Mucosa of stomach (tissue), 1 donor: ENCODE measurements at regions not wholly inside any gene's neighbourhood (a gene's known extent, or its start where the extent isn't known, plus 50 kb on each side); places are given as distances from the start of the nearest gene placed in this dataset.

Experiments used
- H3K27me3 ChIP-seq: one replicate; pipeline ENCODE4 v1.7.0; 2013; ENCODE audit warnings: mild to moderate bottlenecking, low read length; ENCODE audit not compliant: control insufficient read depth, insufficient read depth
- H3K36me3 ChIP-seq: one replicate; pipeline ENCODE4 v1.7.0; 2013; ENCODE audit warnings: low read length; ENCODE audit not compliant: control insufficient read depth, insufficient read depth
- H3K4me1 ChIP-seq: one replicate; pipeline ENCODE4 v1.7.0; 2013; ENCODE audit warnings: mild to moderate bottlenecking, low read length; ENCODE audit not compliant: control insufficient read depth, insufficient read depth
- H3K4me3 ChIP-seq: one replicate; pipeline ENCODE4 v1.7.0; 2013; ENCODE audit warnings: low read length
- H3K9ac ChIP-seq: one replicate; pipeline ENCODE4 v1.7.0; 2013; ENCODE audit warnings: mild to moderate bottlenecking, low read length, moderate library complexity
- H3K9me3 ChIP-seq: one replicate; pipeline ENCODE4 v1.7.0; 2013; ENCODE audit warnings: mild to moderate bottlenecking, low read length, moderate library complexity; ENCODE audit not compliant: control insufficient read depth
- donor health status: Pancreatic carcinoma.

DNA sequence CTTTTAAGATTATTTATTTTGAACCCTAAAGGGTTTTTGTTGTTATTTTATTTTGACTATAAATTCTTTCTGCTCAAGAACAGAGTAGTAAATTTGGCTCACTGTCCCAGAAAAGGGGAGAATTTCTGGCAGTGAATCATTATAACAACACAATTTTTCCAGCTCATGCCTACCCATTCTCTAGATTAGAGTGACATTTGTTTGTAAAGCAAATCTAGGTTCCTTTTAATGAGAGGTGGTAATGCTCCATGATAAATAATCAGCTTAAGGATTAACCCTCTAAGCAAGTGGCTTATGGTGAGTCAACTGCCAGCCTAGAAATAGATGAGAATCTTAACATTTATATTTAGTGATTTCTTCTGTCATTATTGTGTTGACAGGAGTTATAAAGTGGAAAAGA lies 409.2 kb downstream of the NFIB start:
- no peak overlapping the region for H3K9ac ChIP-seq
- H3K9me3 ChIP-seq: no peaks in the 10 kb centered on the region
- H3K27me3 ChIP-seq: no peaks in the 10 kb centered on the region
- no peaks in the 10 kb centered on the region for H3K36me3 ChIP-seq
- no peaks in the 10 kb centered on the region for H3K4me1 ChIP-seq
- H3K4me3 ChIP-seq: no peak overlapping the region

DNA sequence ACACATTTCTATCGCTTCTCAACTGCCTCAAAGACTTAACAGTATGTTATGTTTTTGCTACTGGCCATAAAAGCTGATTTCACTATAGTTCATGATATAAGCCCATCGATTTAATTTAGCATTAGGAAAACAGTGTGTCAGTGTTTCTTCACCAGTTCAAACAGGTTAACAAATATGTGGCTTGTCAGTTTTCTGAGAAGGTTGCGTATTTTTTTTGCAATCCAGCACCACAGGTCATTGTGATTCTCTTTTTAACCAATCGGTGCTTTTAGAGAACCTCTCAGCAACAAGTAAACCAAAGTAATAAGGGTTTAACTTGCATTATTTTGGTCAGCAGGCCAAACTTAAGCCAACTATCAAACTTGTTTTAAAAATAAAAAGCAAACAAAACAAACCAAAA lies 409.6 kb downstream of the NFIB start:
- no peak overlapping the region for H3K9ac ChIP-seq
- H3K4me1 ChIP-seq: no peaks in the 10 kb centered on the region
- no peaks in the 10 kb centered on the region for H3K36me3 ChIP-seq
- H3K27me3 ChIP-seq: no peaks in the 10 kb centered on the region
- H3K9me3 ChIP-seq: no peaks in the 10 kb centered on the region
- no peak overlapping the region for H3K4me3 ChIP-seq

DNA sequence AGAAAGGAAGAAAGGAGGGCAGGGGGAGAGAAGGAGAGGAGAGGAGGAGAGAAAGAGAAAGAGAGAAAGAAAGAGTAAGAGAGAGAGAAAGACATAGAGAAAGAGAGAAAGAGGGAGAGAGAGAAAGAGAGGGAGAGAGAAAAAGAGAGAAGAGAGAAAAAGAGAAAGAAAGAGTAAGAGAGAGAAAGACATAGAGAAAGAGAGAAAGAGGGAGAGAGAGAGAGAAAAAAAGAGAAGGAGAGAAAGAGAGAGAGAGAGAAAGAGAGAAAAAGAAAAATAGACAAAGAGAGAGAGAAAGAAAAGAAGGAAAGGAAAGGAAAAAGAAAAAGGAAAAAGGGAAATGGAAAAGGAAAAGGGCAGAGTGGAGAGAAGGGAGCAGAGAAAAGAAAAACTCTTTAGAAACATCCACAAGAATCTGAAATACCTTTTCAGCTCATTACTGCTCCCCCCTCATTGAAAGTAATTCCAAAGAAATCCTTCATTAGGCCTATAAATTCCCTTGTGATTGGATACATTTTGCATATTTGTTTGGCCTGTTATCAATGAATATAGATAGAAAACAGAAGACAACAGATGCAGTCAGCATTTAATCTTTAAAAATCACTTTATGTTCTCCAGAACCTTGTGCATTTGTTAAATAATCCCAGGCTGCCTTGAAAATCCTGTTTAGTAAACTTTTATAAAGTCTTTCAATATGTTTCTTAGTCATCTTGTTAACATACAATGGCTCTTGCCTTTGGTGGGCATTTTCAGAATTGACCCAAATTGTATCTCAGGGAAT lies 411.5 kb downstream of the NFIB start:
- no peaks in the 10 kb centered on the region for H3K36me3 ChIP-seq
- no peak overlapping the region for H3K4me3 ChIP-seq
- H3K27me3 ChIP-seq: no peaks in the 10 kb centered on the region
- H3K4me1 ChIP-seq: no peaks in the 10 kb centered on the region
- no peak overlapping the region for H3K9ac ChIP-seq
- no peaks in the 10 kb centered on the region for H3K9me3 ChIP-seq

DNA sequence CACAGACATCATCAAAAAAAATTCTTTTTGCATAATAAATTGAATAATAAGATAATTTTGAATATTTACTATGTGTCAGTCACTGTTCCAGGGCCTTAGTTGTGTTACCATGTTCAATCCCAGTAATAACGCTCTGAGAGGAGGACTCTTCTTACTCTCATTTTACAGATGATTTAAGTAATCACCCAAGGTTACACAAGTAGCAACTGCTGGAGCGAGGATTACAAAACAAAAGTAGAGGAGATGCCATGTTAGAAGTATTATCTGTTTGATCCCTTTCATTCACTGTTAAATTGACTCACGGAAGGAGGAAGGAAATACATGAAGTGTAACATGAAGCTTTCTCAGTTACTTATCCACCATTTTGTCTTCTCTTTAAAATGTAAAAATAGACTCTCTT lies 412.8 kb downstream of the NFIB start:
- no peaks in the 10 kb centered on the region for H3K9me3 ChIP-seq
- H3K4me1 ChIP-seq: no peaks in the 10 kb centered on the region
- H3K4me3 ChIP-seq: no peak overlapping the region
- H3K27me3 ChIP-seq: no peaks in the 10 kb centered on the region
- no peak overlapping the region for H3K9ac ChIP-seq
- no peaks in the 10 kb centered on the region for H3K36me3 ChIP-seq

DNA sequence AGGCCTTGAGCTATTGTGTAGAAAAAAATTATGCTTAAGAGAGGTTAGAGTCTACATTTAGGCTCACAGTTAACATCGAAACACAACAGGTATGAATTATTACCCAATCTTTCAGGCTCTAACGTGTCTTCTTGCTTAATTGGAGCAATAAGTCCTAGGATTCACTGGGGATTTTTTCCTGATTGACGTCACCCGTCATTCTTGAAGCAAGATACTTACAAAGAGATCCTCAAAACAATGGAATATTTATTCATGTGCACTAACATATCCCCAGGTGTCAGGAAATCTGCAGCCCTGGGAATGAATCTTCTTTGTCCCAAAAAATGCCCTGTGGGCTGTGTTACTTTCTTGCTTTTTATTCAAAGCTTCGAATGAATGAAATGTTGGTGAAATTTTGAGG lies 413.5 kb downstream of the NFIB start:
- Histone ChIP-seq H3K27me3 (no peaks in the 10 kb centered on the region), H3K36me3 (no peaks in the 10 kb centered on the region), H3K4me1 (no peaks in the 10 kb centered on the region), H3K4me3 (no peak overlapping the region), H3K9ac (no peak overlapping the region), H3K9me3 (no peaks in the 10 kb centered on the region)

DNA sequence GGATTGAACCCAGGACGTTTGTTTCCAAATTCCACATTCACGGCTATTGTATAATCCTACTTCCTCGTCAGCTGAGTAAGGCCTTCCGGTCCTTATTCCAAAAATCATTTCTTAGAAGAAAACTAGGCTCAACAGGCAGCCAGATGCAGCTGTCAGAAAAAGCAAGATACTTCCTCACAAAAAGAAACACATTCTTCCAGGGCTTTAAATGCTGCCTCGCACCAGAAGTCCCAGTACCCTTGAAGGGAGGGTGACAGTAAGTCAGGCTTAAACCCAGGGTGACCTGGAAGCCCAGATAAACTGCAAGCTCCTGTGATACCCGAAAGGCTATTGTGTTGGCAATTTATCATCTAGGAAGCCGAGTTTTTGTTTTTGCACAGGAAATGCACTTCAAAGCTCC lies 414.0 kb downstream of the NFIB start:
- Histone ChIP-seq H3K9me3 (no peaks in the 10 kb centered on the region), H3K27me3 (no peaks in the 10 kb centered on the region), H3K4me3 (no peak overlapping the region), H3K4me1 (no peaks in the 10 kb centered on the region), H3K9ac (no peak overlapping the region), H3K36me3 (no peaks in the 10 kb centered on the region)

DNA sequence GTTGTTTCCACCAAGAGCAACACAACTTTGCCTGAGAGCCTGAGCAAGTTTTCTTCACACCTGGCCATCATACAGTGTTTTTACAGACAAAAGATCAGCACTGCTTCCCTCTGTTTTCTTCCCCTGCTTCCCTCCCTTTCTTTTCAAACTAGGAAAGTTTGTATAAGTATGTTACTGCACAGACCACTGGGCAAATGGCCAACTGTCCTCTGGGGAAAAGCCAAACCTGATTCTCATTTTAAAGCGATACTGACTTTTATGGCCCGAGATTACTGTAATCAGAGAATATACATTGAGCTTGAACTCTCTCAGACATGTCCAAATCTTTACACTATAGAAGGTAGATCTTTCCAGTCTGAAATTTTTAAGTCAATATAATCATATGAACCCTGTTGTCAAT lies 415.0 kb downstream of the NFIB start:
- H3K4me3 ChIP-seq: no peak overlapping the region
- no peaks in the 10 kb centered on the region for H3K36me3 ChIP-seq
- no peaks in the 10 kb centered on the region for H3K27me3 ChIP-seq
- H3K4me1 ChIP-seq: no peaks in the 10 kb centered on the region
- no peaks in the 10 kb centered on the region for H3K9me3 ChIP-seq
- no peak overlapping the region for H3K9ac ChIP-seq

DNA sequence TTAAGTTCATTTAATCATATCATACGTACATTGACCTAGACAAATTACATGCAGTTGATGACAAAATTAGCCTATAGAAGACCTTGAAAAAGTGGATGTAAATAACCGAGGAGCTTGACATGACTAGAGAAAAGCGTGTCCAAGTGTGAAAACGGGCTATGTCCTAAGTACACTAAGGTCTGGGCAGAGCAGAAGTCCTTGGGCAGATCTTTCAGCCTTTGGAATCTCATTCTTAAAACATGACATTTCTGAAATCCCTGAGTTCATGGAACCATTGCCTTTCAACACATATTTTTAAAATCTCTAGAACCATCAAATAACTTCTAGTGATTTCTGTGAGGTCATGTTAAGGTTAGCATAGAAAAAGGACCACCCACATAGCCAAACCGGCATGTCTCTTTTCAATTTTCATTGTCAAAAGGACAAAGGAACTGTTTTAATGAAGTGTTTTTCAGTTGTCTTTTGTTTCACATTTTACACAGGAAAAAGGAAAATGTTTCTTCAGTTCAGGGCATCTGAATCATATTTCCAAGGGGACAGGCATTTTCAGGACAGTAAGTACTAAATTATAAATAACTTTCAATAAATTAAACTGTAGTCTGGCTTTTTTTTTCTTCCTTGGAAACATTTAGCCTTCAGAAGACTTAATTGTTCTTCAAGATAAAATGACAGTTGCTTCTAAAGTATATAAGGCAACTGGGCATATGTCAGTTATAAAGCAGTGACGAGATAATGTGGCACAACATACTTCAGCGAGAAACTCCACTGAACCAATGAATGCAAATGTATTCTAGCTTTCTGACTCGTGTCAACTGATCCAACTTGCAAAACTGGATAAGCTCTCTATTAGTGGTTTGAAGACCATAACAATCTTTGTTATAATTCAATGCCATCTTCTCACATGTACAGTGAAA lies 416.8 kb downstream of the NFIB start:
- Histone ChIP-seq H3K4me1 (no peaks in the 10 kb centered on the region), H3K36me3 (no peaks in the 10 kb centered on the region), H3K9ac (no peak overlapping the region), H3K27me3 (no peaks in the 10 kb centered on the region), H3K9me3 (no peaks in the 10 kb centered on the region), H3K4me3 (no peak overlapping the region)

DNA sequence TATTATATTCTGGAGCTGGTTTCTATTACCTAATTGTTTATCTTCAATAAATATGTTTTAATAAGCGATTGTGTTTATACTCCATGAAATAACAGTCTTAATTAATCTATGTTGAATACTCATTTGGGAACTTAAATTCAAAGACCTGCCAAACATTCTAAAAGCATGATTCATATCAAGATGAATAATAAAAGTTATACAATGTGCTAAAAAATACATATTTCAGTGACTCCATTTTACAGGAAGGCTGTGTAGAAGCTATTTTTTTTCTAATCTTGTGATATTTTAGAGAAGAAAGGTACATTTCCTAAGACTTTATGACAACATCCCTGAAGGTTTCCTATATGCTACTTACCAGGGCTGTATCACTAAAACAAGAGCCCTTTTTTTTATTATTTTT lies 417.9 kb downstream of the NFIB start:
- Histone ChIP-seq H3K9me3 (no peaks in the 10 kb centered on the region), H3K4me1 (no peaks in the 10 kb centered on the region), H3K27me3 (no peaks in the 10 kb centered on the region), H3K36me3 (no peaks in the 10 kb centered on the region), H3K9ac (no peak overlapping the region), H3K4me3 (no peak overlapping the region)

DNA sequence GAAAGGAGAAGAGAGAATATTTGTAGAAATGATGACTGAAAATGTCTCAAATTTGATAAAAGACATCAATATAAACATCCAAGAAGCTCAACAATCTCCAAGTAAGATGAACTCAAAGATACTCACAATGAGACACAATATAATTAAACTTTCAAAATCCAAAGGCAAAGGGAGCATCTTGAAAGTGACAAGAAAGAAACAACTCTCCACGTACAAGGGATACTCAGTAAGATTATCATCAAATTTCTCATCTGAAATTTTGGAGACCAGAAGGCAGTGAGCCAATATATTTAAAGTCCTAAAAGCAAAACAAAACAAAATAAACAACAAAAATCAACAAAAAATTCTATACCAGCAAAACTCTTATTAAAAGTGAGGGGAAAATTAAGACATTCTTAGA lies 428.7 kb downstream of the NFIB start:
- Histone ChIP-seq H3K4me3 (no peak overlapping the region), H3K4me1 (no peaks in the 10 kb centered on the region), H3K36me3 (no peaks in the 10 kb centered on the region), H3K27me3 (no peaks in the 10 kb centered on the region), H3K9me3 (no peaks in the 10 kb centered on the region), H3K9ac (no peak overlapping the region)

DNA sequence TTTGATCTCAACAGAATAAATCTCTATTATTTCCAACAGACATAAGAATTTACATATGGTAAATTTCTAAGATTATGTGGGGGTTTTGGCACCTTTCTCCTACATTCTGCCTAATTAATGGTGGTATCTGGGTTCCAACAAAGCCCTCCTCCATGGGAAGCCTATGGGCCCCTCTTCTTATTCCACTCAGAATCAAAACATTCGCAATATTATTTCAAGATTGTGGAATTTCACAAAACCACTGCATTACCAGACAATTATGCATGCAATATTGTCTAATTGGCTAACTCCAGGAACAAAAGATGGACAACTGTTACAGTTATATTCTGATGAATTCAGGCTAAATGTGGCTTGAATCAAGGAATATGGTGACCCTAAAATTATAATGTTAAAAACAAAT lies 434.0 kb downstream of the NFIB start:
- Histone ChIP-seq H3K4me1 (no peaks in the 10 kb centered on the region), H3K4me3 (no peak overlapping the region), H3K9me3 (no peaks in the 10 kb centered on the region), H3K9ac (no peak overlapping the region), H3K36me3 (no peaks in the 10 kb centered on the region), H3K27me3 (no peaks in the 10 kb centered on the region)

DNA sequence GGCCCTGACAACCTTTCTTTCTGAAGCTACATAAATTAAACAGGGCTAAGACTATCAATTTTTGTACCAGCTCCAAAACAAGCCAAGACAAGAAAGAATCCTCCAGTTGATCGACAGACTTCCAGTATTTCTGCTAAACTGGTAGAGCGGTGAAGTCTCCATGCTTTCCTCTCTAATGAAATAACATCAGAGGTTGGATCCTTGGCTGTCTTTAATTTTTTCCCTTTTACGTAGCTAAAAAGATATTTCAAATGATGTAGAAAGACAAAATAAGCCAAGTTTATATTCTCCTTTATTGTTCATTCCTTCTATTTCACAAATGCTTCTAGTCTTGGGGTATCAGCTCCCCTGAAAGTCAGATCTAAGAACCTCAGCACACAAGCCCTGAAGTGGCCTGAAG lies 434.9 kb downstream of the NFIB start:
- Histone ChIP-seq H3K4me1 (no peaks in the 10 kb centered on the region), H3K9me3 (no peaks in the 10 kb centered on the region), H3K36me3 (no peaks in the 10 kb centered on the region), H3K27me3 (no peaks in the 10 kb centered on the region), H3K4me3 (no peak overlapping the region), H3K9ac (no peak overlapping the region)
